ENCODE measurements at regions not wholly inside any gene's neighbourhood (a gene's known extent, or its start where the extent isn't known, plus 50 kb on each side); places are given as distances from the start of the nearest gene placed in this dataset.

DNA sequence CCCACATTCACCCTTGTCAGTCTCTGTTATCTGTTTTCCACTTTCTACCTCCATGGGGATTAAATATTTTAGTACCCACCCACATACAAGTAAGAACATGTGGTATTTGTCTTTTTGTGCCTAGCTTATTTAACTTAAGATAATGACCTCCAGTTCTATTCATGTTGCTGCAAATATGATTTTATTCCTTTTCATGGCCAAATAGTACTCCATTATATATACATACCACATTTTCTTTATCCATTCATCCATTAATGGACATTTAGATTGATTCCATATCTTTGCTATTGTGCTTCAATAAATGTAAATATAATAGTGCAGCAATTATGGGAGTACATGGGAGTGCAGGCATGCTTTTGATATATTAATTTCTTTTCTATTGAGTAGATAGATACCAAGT, 185.8 kb downstream of the RPAP3 start (continued):
- TF ChIP-seq GABPA (IDR thresholded peaks at IDR 0.05 in 1 of 2, conservative IDR thresholded peaks at IDR 0.05 in 1 of 2) (no peak), ZBTB33 (IDR thresholded peaks at IDR 0.05) (no peak), JUND (IDR thresholded peaks at IDR 0.05) (no peak), FOXA2 (IDR thresholded peaks at IDR 0.05) (no peak)

- Histone ChIP-seq H3K4me3 (ENCODE audit: low read depth in 1 of 3, low read length in 3 of 3) (no peak overlapping the region), H3K36me3 (ENCODE audit: control insufficient read depth in 4 of 4, insufficient read depth in 3 of 4, low read depth in 1 of 4, low read length in 3 of 4) (no peaks in the 10 kb centered on the region), H3K4me1 (ENCODE audit: control insufficient read depth in 4 of 4, insufficient read depth in 4 of 4, low read length in 3 of 4) (no peaks in the 10 kb centered on the region), H3K27ac (ENCODE audit: low read depth in 1 of 2, low read length in 2 of 2) (no peak overlapping the region), H3K9ac (ENCODE audit: low read depth in 1 of 2, low read length in 2 of 2) (no peak overlapping the region), H3K9me3 (ENCODE audit: control insufficient read depth in 4 of 4, low read length in 3 of 4) (no peaks in the 10 kb centered on the region), H3K27me3 (ENCODE audit: control insufficient read depth in 4 of 4, insufficient read depth in 4 of 4, low read length in 3 of 4) (no peaks in the 10 kb centered on the region)
- 77% methylated on average over 4 of the region's 4 CpGs for WGBS
- TF ChIP-seq HNF4A (conservative IDR thresholded peaks at IDR 0.05) (no peak), FOXA1 (IDR thresholded peaks at IDR 0.05) (no peak), JUND (IDR thresholded peaks at IDR 0.05) (no peak), NR2F2 (IDR thresholded peaks at IDR 0.05) (no peak), MAX (IDR thresholded peaks at IDR 0.05) (no peak), REST (IDR thresholded peaks at IDR 0.05) (no peak), GABPA (IDR thresholded peaks at IDR 0.05 in 1 of 2, conservative IDR thresholded peaks at IDR 0.05 in 1 of 2) (no peak), RAD21 (IDR thresholded peaks at IDR 0.05) (no peak), RXRA (IDR thresholded peaks at IDR 0.05) (no peak), ZBTB33 (IDR thresholded peaks at IDR 0.05) (no peak), HNF4G (IDR thresholded peaks at IDR 0.05) (no peak), TAF1 (conservative IDR thresholded peaks at IDR 0.05) (no peak), EGR1 (IDR thresholded peaks at IDR 0.05; ENCODE audit: low read depth in 2 of 2) (no peak), SP1 (IDR thresholded peaks at IDR 0.05) (no peak), FOXA2 (IDR thresholded peaks at IDR 0.05) (no peak), YY1 (IDR thresholded peaks at IDR 0.05) (no peak)
- TF ChIP-seq, protein P1, sequence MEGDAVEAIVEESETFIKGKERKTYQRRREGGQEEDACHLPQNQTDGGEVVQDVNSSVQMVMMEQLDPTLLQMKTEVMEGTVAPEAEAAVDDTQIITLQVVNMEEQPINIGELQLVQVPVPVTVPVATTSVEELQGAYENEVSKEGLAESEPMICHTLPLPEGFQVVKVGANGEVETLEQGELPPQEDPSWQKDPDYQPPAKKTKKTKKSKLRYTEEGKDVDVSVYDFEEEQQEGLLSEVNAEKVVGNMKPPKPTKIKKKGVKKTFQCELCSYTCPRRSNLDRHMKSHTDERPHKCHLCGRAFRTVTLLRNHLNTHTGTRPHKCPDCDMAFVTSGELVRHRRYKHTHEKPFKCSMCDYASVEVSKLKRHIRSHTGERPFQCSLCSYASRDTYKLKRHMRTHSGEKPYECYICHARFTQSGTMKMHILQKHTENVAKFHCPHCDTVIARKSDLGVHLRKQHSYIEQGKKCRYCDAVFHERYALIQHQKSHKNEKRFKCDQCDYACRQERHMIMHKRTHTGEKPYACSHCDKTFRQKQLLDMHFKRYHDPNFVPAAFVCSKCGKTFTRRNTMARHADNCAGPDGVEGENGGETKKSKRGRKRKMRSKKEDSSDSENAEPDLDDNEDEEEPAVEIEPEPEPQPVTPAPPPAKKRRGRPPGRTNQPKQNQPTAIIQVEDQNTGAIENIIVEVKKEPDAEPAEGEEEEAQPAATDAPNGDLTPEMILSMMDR (IDR thresholded peaks at IDR 0.05; ENCODE audit: low read depth, low read length, missing input control): no peak
- TF ChIP-seq, protein P2, sequence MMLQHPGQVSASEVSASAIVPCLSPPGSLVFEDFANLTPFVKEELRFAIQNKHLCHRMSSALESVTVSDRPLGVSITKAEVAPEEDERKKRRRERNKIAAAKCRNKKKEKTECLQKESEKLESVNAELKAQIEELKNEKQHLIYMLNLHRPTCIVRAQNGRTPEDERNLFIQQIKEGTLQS (IDR thresholded peaks at IDR 0.05): no peak
- no peak for DNase-seq (ENCODE audit: low spot score)
Measured at GRCh38 chr12:47517122-47517521, 188.7 kb downstream of the RPAP3 start.
